Keratinocyte (primary cell): ENCODE measurements at regions not wholly inside any gene's neighbourhood (a gene's known extent, or its start where the extent isn't known, plus 50 kb on each side); places are given as distances from the start of the nearest gene placed in this dataset.

Experiments used
- DNase-seq: peaks from one replicate; pipeline ENCODE4 v3.0.0-alpha.2; 2011; ENCODE audit warnings: low read depth, missing footprints, low spot score
- FAIRE-seq: peaks from 2 replicates; lab custom pipeline; 2011; peaks lifted over from hg19 to GRCh38; lab: Jason Lieb, UNC
- H2AFZ ChIP-seq: 2 replicates; pipeline ENCODE4 v1.6.0; 2012; ENCODE audit warnings: low read length, control low read depth, inconsistent platforms; ENCODE audit not compliant: control insufficient read depth
- H3K27ac ChIP-seq: 2 replicates; pipeline ENCODE4 v1.5.1; 2011; ENCODE audit warnings: low read length; ENCODE audit not compliant: control insufficient read depth, insufficient read depth
- H3K27me3 ChIP-seq: 3 replicates; pipeline ENCODE4 v1.6.0; 2011; ENCODE audit warnings: low read length; ENCODE audit not compliant: control insufficient read depth, insufficient read depth; ENCODE audit errors: extremely low read depth
- H3K36me3 ChIP-seq, 2 experiments: 2 replicates in 1 of 2; 3 replicates in 1 of 2; pipeline ENCODE4 v1.5.1; 2011; ENCODE audit warnings: low read length in 2 of 2, mild to moderate bottlenecking in 1 of 2; ENCODE audit not compliant: control insufficient read depth in 2 of 2, insufficient read depth in 2 of 2; ENCODE audit errors: extremely low read depth in 1 of 2
- H3K4me1 ChIP-seq: 3 replicates; pipeline ENCODE4 v1.5.1; 2011; ENCODE audit warnings: low read length; ENCODE audit not compliant: control insufficient read depth, insufficient read depth; ENCODE audit errors: extremely low read depth
- H3K4me2 ChIP-seq: 3 replicates; pipeline ENCODE4 v1.6.0; 2011; ENCODE audit warnings: low read depth, low read length; ENCODE audit not compliant: control insufficient read depth, insufficient read depth; ENCODE audit errors: extremely low read depth
- H3K4me3 ChIP-seq, 3 experiments: fragments of 200-600 bp in 1 of 3; sonication (generic) in 1 of 3; 2 replicates in 2 of 3; 3 replicates in 1 of 3; pipeline ENCODE4 v1.5.1; 2011 to 2016; ENCODE audit warnings: low read length in 3 of 3, mild to moderate bottlenecking in 3 of 3, control low read depth in 2 of 3, inconsistent platforms in 1 of 3, low read depth in 1 of 3, mixed read lengths in 1 of 3, mixed run types in 1 of 3, moderate library complexity in 1 of 3; ENCODE audit not compliant: control insufficient read depth in 2 of 3, insufficient read depth in 2 of 3; ENCODE audit errors: extremely low read depth in 1 of 3
- H3K79me2 ChIP-seq: 2 replicates; pipeline ENCODE4 v1.6.0; 2012; ENCODE audit warnings: low read length; ENCODE audit not compliant: control insufficient read depth, insufficient read depth
- H3K9ac ChIP-seq: 3 replicates; pipeline ENCODE4 v1.6.0; 2011; ENCODE audit warnings: low read length; ENCODE audit not compliant: control insufficient read depth, insufficient read depth; ENCODE audit errors: extremely low read depth
- H3K9me1 ChIP-seq: 3 replicates; pipeline ENCODE4 v1.6.0; 2011; ENCODE audit warnings: low read length; ENCODE audit not compliant: control insufficient read depth, insufficient read depth; ENCODE audit errors: extremely low read depth
- H3K9me3 ChIP-seq: 2 replicates; pipeline ENCODE4 v1.5.1; 2012; ENCODE audit warnings: low read depth, low read length; ENCODE audit not compliant: control insufficient read depth
- H4K20me1 ChIP-seq: 3 replicates; pipeline ENCODE4 v1.6.0; 2011; ENCODE audit warnings: low read length; ENCODE audit not compliant: control insufficient read depth, insufficient read depth; ENCODE audit errors: extremely low read depth
- CTCF ChIP-seq, 3 experiments: IDR thresholded peaks in 1 of 3; conservative IDR thresholded peaks in 1 of 3; optimal IDR thresholded peaks in 1 of 3; 2 replicates in 2 of 3; 3 replicates in 1 of 3; pipeline versions ENCODE3 to v1.5.1; 2011; ENCODE audit warnings: low read length in 3 of 3, mild to moderate bottlenecking in 3 of 3, moderate library complexity in 2 of 3, control low read depth in 1 of 3, inconsistent platforms in 1 of 3; ENCODE audit not compliant: insufficient read depth in 2 of 3; ENCODE audit errors: extremely low read depth in 1 of 3
- EZH2 ChIP-seq: IDR thresholded peaks from one replicate; pipeline ENCODE4 v1.6.1; 2012; ENCODE audit warnings: inconsistent platforms, mild to moderate bottlenecking, low read length, moderate library complexity
- dilution Hi-C: fragments of 300-500 bp; cut with MboI; formaldehyde crosslinking; loops from one replicate; pipeline ENCODE4 v1.7.0; 2020; ENCODE audit warnings: low sequenced_read_pairs; ENCODE audit not compliant: extremely low pct_ligation_motif_present

DNA sequence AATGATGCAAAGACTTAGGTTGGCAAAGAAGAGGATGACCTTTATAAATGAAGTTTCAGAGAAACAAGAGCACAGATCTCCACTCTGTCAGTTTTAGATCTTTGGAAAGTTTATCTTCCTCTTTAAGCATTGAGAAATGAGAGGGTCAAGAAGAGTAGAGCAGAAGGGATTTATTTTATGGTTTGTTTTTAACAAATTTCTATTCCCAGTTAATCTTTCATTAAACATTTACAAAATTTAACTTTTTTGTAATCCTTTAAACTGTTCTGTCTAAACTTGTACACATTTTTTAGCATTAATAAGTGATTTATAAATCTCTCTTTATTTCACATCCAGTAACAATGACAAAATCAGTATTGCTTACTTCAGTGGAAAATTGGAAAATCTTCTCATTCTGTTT lies 875.0 kb upstream of the IGFBP7 start:
- DNase-seq, result no peak

GRCh38 chr4:57981123-57981522 lies 870.9 kb upstream of the IGFBP7 start:
- FAIRE-seq (no peak), DNase-seq (no peak)
- no peak overlapping the region for H3K9ac ChIP-seq
- no peaks in the 10 kb centered on the region for H3K36me3 ChIP-seq
- H3K27ac ChIP-seq, result no peak overlapping the region
- no peaks in the 10 kb centered on the region for H3K27me3 ChIP-seq
- H3K4me1 ChIP-seq, result no peaks in the 10 kb centered on the region
- no peaks in the 10 kb centered on the region for H3K9me3 ChIP-seq
- no peak for TF ChIP-seq EZH2
- no peak for TF ChIP-seq CTCF (optimal IDR thresholded peaks at IDR 0.05 in 1 of 3, IDR thresholded peaks at IDR 0.05 in 1 of 3, conservative IDR thresholded peaks at IDR 0.05 in 1 of 3; ENCODE audit: extremely low read depth in 1 of 3, insufficient read depth in 2 of 3, low read length in 3 of 3)
- H3K4me2 ChIP-seq, result no peak overlapping the region
- dilution Hi-C loops, result no loop called here
- no peaks in the 10 kb centered on the region for H3K9me1 ChIP-seq
- H2AFZ ChIP-seq, result no peak overlapping the region
- H3K4me3 ChIP-seq, result no peak overlapping the region
- no peaks in the 10 kb centered on the region for H4K20me1 ChIP-seq
- no peaks in the 10 kb centered on the region for H3K79me2 ChIP-seq

More for the DNA sequence above, 875.0 kb upstream of the IGFBP7 start:
- Histone ChIP-seq H3K4me3 (no peak overlapping the region), H3K79me2 (no peaks in the 10 kb centered on the region), H4K20me1 (no peaks in the 10 kb centered on the region), H3K9me3 (no peaks in the 10 kb centered on the region), H3K4me1 (no peaks in the 10 kb centered on the region), H3K36me3 (no peaks in the 10 kb centered on the region), H3K9ac (no peak overlapping the region), H3K9me1 (no peaks in the 10 kb centered on the region), H2AFZ (no peak overlapping the region), H3K27ac (no peak overlapping the region), H3K4me2 (no peak overlapping the region), H3K27me3 (no peaks in the 10 kb centered on the region)
- TF ChIP-seq EZH2 (no peak), CTCF (optimal IDR thresholded peaks at IDR 0.05 in 1 of 3, IDR thresholded peaks at IDR 0.05 in 1 of 3, conservative IDR thresholded peaks at IDR 0.05 in 1 of 3; ENCODE audit: extremely low read depth in 1 of 3, insufficient read depth in 2 of 3, low read length in 3 of 3) (no peak)
- FAIRE-seq, result no peak
- dilution Hi-C loops, result no loop called here
